BLaER1 treated with 17β-estradiol and CSF1 and Interleukin-3, amounts not matched to agents 10 nM and 100 nM (cell line): ENCODE measurements at regions not wholly inside any gene's neighbourhood (a gene's known extent, or its start where the extent isn't known, plus 50 kb on each side); places are given as distances from the start of the nearest gene placed in this dataset.

Experiments used
- H3K27ac ChIP-seq, 11 experiments: shearing (Covaris generic); formaldehyde crosslinking; 2 replicates each; pipeline ENCODE4 v1.8.1; 2022
- H3K27me3 ChIP-seq, 11 experiments: shearing (Covaris generic); formaldehyde crosslinking; 2 replicates each; pipeline ENCODE4 v1.8.1; 2022
- H3K36me3 ChIP-seq, 11 experiments: shearing (Covaris generic); formaldehyde crosslinking; 2 replicates each; pipeline ENCODE4 v1.8.1; 2022
- H3K4me1 ChIP-seq, 10 experiments: shearing (Covaris generic); formaldehyde crosslinking; 2 replicates each; pipeline ENCODE4 v1.8.1; 2022
- H3K4me2 ChIP-seq, 11 experiments: shearing (Covaris generic); formaldehyde crosslinking; 2 replicates each; pipeline ENCODE4 v1.8.1; 2022
- H3K4me3 ChIP-seq, 10 experiments: shearing (Covaris generic); formaldehyde crosslinking; 2 replicates each; pipeline ENCODE4 v1.8.1; 2022
- H3K9ac ChIP-seq, 11 experiments: shearing (Covaris generic); formaldehyde crosslinking; 2 replicates each; pipeline ENCODE4 v1.8.1; 2022
- H3K9me3 ChIP-seq, 11 experiments: shearing (Covaris generic); formaldehyde crosslinking; replicated peaks in 1 of 11; 2 replicates each; pipeline ENCODE4 v1.8.1; 2022
- H4K20me1 ChIP-seq, 11 experiments: shearing (Covaris generic); formaldehyde crosslinking; 2 replicates each; pipeline ENCODE4 v1.8.1; 2022
- Cebpa-rat ChIP-seq, 11 experiments: shearing (Covaris generic); IDR thresholded peaks; 2 replicates each; pipeline ENCODE4 v1.8.1; 2022

DNA sequence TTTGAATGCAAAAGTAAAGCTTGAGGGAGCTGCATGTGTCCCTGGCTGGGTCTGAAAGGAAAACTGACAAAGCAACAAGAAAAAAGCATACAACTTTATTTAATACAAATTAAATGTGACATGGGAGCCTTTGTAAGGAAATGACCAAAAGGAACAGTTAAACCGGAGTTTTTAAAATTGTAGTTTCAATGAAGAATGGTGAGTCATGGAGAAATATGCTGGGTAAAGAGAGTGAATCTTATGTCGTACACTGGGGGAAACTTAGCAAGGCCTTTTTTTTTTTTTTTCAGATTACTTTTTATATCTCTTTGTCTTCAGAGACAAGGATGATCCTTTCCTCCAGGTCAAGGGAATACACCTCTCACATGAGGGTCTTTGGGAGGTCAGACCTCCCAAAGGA lies 50.1 kb upstream of the FBXL17 start:
- TF ChIP-seq Cebpa-rat (IDR thresholded peaks at IDR 0.05): no peak
- Histone ChIP-seq H3K4me2 (peak overlapping the region; percentile 23 to 78 (median 48); a peak in 19 of 22 replicates), H3K9me3 (no peaks in the 10 kb centered on the region), H3K4me1 (peaks cover 9 to 25% (median 18%) of the 10 kb centered on the region in 10 experiments; a peak in 19 of 20 replicates), H4K20me1 (no peaks in the 10 kb centered on the region), H3K36me3 (no peaks in the 10 kb centered on the region), H3K27ac (peak overlapping the region in 6 of 11 experiments; percentile 25 to 65 (median 60); a peak in 11 of 22 replicates), H3K27me3 (no peaks in the 10 kb centered on the region), H3K9ac (0 out of 22 replicates have a peak overlapping the region, but pooled peaks of 1 of the 11 experiments have one; percentile 7), H3K4me3 (no peak overlapping the region)
